ENCODE measurements at regions not wholly inside any gene's neighbourhood (a gene's known extent, or its start where the extent isn't known, plus 50 kb on each side); places are given as distances from the start of the nearest gene placed in this dataset.

GRCh38 chr20:12112089-12112474, 194.4 kb downstream of the BTBD3 start:
- ChIA-PET CTCF (ENCODE audit: partially characterized antibody) (interaction anchor here (0.7 to 1.9 kb wide), 2 partner anchors 22 to 246 kb away, joined by 3 to 4 read pairs; no protein-coding TSS in a partner anchor), POLR2A (ENCODE audit: partially characterized antibody) (no interaction called here)
- Histone ChIP-seq H2AK5ac (ENCODE audit: low read depth, low read length) (no peak overlapping the region), H3K9me3 (ENCODE audit: insufficient read depth in 2 of 2, low read depth in 1 of 2, low read length in 1 of 2) (no peaks in the 10 kb centered on the region), H3K27ac (ENCODE audit: low read depth, low read length) (no peak overlapping the region), H3K4me2 (ENCODE audit: insufficient read depth in 1 of 2, low read depth in 2 of 2, low read length in 2 of 2) (no peak overlapping the region), H3K4ac (replicated peaks; ENCODE audit: insufficient read length, low read depth, low read length) (no peak overlapping the region), H3K23ac (ENCODE audit: insufficient read length) (no peak overlapping the region), H3K79me1 (ENCODE audit: low read depth, low read length) (no peaks in the 10 kb centered on the region), H3K27me3 (replicated peaks in 1 of 4; ENCODE audit: control insufficient read depth in 3 of 4, extremely low read depth in 1 of 4, insufficient read depth in 3 of 4, low read length in 3 of 4) (no peaks in the 10 kb centered on the region), H2AFZ (ENCODE audit: low read length) (no peak overlapping the region), H4K20me1 (replicated peaks in 1 of 2; ENCODE audit: control insufficient read depth in 1 of 2, insufficient read depth in 2 of 2, low read length in 2 of 2) (no peaks in the 10 kb centered on the region), H3K23me2 (ENCODE audit: low read depth, low read length) (no peaks in the 10 kb centered on the region), H2BK15ac (ENCODE audit: low read length) (no peak overlapping the region), H3K14ac (ENCODE audit: insufficient read length) (no peak overlapping the region), H3K18ac (ENCODE audit: extremely low read depth, low read length) (no peak overlapping the region), H2BK20ac (ENCODE audit: low read length) (no peak overlapping the region), H3K36me3 (ENCODE audit: control insufficient read depth in 2 of 4, insufficient read depth in 4 of 4, low read length in 3 of 4) (no peaks in the 10 kb centered on the region), H3K9ac (replicated peaks in 1 of 4; ENCODE audit: extremely low read depth in 1 of 4, low read depth in 3 of 4, low read length in 3 of 4) (no peak overlapping the region), H3K56ac (replicated peaks; ENCODE audit: insufficient read length, low read depth, low read length) (no peak overlapping the region), H3K4me1 (replicated peaks in 1 of 4; ENCODE audit: control insufficient read depth in 3 of 4, insufficient read depth in 4 of 4, low read length in 3 of 4) (no peaks in the 10 kb centered on the region), H4K5ac (ENCODE audit: insufficient read length, low read depth, low read length) (no peak overlapping the region), H3K79me2 (ENCODE audit: control insufficient read depth in 1 of 2, insufficient read depth in 2 of 2, low read length in 2 of 2) (no peaks in the 10 kb centered on the region), H4K91ac (replicated peaks; ENCODE audit: insufficient read length, low read length) (no peak overlapping the region), H4K8ac (ENCODE audit: extremely low read depth, insufficient read depth, low read length) (no peak overlapping the region), H3K4me3 (ENCODE audit: extremely low read depth in 1 of 4, insufficient read depth in 2 of 4, low read depth in 3 of 4, low read length in 4 of 4) (no peak overlapping the region), H2BK12ac (ENCODE audit: low read depth, low read length) (no peak overlapping the region), H2BK5ac (ENCODE audit: low read depth, low read length) (no peak overlapping the region), H2BK120ac (replicated peaks; ENCODE audit: low read depth, low read length) (no peak overlapping the region)
- TF ChIP-seq SAP30 (IDR thresholded peaks at IDR 0.05; ENCODE audit: insufficient read depth, insufficient replicate concordance, low read length), result no peak
- no peak for TF ChIP-seq ZNF274 (IDR thresholded peaks at IDR 0.05; ENCODE audit: borderline replicate concordance, extremely low read depth, low read length)
- TF ChIP-seq SP2 (IDR thresholded peaks at IDR 0.05; ENCODE audit: low read length), result no peak
- no peak for TF ChIP-seq TCF12 (IDR thresholded peaks at IDR 0.05; ENCODE audit: low read depth, low read length)
- DNase-seq (ENCODE audit: low read depth in 1 of 2, low spot score in 2 of 2) (no peak), FAIRE-seq (no peak)
- 82% methylated on average over 4 of the region's 4 CpGs; no CpG with 5 or more reads in 1 of the 2 experiments for WGBS, 2 experiments (ENCODE audit: extremely low coverage in 1 of 2, insufficient coverage in 1 of 2, insufficient read length in 1 of 2, insufficient replicate concordance in 2 of 2, low coverage in 1 of 2, low lambda C conversion rate in 2 of 2, missing lambda C conversion rate in 1 of 2)

Data from H1 (cell line).